Activated T-helper 1 cell treated with anti-CD3 and anti-CD28 coated beads, Interleukin-2, amount 50 U/mL, for 16 hours (primary cell): ENCODE measurements at regions not wholly inside any gene's neighbourhood (a gene's known extent, or its start where the extent isn't known, plus 50 kb on each side); places are given as distances from the start of the nearest gene placed in this dataset.
"Not testable (repeated sequence)": the region's sequence is repeated elsewhere in the genome, so short reads cannot be mapped to it uniquely, and the experiment has no call there.

ENCODE experiments used
- DNase-seq, 2 donors: peaks; one replicate each; pipeline ENCODE4 v3.0.0-alpha.2; 2020; ENCODE audit warnings: low read depth in 1 of 2, low spot score in 1 of 2

DNA sequence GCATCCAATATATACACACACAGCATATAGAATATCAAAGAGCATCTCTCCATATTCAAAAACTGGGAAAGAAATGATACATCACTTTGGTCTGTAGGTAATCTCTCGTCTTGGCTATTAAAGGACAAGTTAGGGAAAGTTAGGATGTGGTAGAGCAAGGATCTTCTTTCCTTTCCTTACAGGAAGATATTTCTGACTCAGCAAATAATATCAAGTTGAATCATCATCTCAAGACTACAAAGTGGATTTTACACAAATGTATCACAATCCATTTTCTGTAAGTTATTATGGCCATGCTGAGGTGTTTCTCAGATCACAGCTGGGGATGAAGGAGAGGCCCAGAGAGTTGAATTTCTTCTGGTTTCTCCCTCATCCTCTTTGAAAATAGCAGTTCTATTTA, 651.7 kb upstream of the CCNG1 start:
- DNase-seq = no peak

- DNase-seq = no peak
Measured at GRCh38 chr5:162786234-162786633, 651.2 kb upstream of the CCNG1 start.

- no peak for DNase-seq
Measured at GRCh38 chr5:162796507-162796906, 640.9 kb upstream of the CCNG1 start.

- DNase-seq = no peak
Measured at GRCh38 chr5:162800301-162800700, 637.1 kb upstream of the CCNG1 start.

GRCh38 chr5:162801235-162801634, 636.2 kb upstream of the CCNG1 start:
- DNase-seq = no peak

GRCh38 chr5:162806195-162806594, 631.2 kb upstream of the CCNG1 start:
- no peak for DNase-seq

GRCh38 chr5:162811071-162811470, 626.3 kb upstream of the CCNG1 start:
- DNase-seq = no peak

- no peak for DNase-seq
Measured at GRCh38 chr5:162816816-162817215, 620.6 kb upstream of the CCNG1 start.

- DNase-seq = no peak
Measured at GRCh38 chr5:162817364-162817763, 620.0 kb upstream of the CCNG1 start.

- DNase-seq = not testable (repeated sequence)
Measured at GRCh38 chr5:162821664-162822063, 615.7 kb upstream of the CCNG1 start.

- no peak for DNase-seq
Measured at GRCh38 chr5:162824360-162824759, 613.0 kb upstream of the CCNG1 start.

DNA sequence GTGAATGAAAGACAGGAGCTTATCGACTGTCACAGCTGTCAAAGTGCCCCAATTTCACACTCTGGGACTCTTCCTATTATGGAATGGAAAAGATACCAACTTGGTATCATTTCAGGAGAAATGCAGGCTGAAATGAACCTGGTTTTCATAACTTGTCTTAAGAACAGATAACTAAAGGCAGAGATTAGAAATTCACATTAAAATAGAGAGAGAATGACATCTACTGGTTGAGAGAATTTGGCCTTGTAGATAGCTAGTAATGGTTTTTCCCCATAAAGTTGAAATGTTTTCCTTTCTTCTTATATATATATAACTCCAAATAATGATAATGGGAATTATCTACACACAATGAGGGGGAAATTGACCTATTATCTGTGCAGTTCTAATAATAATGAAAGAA, 600.2 kb upstream of the CCNG1 start:
- no peak for DNase-seq

- no peak for DNase-seq
Measured at GRCh38 chr5:162842727-162843126, 594.7 kb upstream of the CCNG1 start.

DNA sequence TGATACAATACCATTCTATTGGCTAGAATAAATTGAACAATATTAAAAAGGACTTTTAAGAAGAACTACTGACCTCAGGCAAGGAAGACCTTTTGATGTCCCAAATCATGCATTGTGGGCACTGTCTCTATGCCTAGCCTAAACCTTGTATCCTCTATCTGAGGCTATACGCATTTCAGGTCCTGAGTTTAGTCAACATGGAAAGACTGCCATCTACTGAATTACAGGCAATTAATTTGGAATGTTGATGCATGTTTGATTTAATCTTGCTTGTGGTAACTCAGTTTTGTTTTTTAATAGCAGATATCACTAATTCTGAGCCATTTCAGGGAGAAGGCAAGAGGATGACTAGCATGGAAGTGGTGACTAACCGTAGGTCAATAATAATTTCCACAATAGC, 585.3 kb upstream of the CCNG1 start:
- DNase-seq = no peak

- DNase-seq = no peak
Measured at GRCh38 chr5:162858770-162859169, 578.6 kb upstream of the CCNG1 start.

- DNase-seq = no peak
Measured at GRCh38 chr5:162870966-162871365, 566.4 kb upstream of the CCNG1 start.

DNA sequence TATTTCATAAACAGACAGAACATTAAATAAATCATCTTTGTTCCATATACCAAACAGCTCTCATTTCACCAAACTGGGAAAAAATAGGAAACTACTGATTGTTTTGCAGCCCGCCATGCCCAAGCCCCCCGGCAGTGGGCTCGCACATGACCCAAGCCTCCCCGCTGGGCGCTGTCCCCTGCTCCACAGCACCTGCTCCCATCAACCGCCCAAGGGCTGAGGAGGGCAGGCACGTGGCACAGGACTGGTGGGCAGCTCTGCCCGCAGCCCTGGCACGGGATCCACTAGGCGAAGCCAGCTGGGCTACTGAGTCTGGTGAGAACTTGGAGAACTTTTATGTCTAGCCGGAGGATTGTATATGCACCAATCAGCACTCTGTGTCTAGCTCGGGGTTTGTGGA, 554.8 kb upstream of the CCNG1 start:
- DNase-seq = no peak

GRCh38 chr5:162886717-162887116, 550.7 kb upstream of the CCNG1 start:
- no peak for DNase-seq

GRCh38 chr5:162888268-162888667, 549.1 kb upstream of the CCNG1 start:
- DNase-seq = no peak

GRCh38 chr5:162911873-162912272, 525.5 kb upstream of the CCNG1 start:
- no peak for DNase-seq

- DNase-seq = no peak
Measured at GRCh38 chr5:162916368-162916767, 521.0 kb upstream of the CCNG1 start.

GRCh38 chr5:162929104-162929503, 508.3 kb upstream of the CCNG1 start:
- DNase-seq = no peak

GRCh38 chr5:162931501-162931900, 505.9 kb upstream of the CCNG1 start:
- no peak for DNase-seq

DNA sequence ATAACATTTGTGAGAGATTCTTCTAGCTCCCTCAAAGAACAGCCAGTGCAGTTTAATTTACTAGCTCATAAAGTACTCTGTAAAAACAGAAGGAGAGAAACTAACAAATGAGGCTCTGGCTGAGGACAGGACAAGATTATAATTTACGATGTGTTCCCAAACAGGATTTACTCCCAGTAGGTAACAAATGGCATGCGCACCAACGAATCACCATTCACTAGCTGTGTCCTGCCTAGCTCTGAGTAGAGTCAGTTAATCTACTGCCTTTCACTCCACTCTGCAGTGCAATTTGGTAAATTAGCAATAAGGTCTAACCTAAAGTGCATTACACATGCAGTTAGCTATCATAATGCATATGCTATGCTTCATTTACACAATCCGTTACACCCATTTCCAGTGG, 497.4 kb upstream of the CCNG1 start:
- DNase-seq = no peak
